ENCODE measurements at regions not wholly inside any gene's neighbourhood (a gene's known extent, or its start where the extent isn't known, plus 50 kb on each side); places are given as distances from the start of the nearest gene placed in this dataset.
"Not testable (repeated sequence)": the region's sequence is repeated elsewhere in the genome, so short reads cannot be mapped to it uniquely, and the experiment has no call there.

DNA sequence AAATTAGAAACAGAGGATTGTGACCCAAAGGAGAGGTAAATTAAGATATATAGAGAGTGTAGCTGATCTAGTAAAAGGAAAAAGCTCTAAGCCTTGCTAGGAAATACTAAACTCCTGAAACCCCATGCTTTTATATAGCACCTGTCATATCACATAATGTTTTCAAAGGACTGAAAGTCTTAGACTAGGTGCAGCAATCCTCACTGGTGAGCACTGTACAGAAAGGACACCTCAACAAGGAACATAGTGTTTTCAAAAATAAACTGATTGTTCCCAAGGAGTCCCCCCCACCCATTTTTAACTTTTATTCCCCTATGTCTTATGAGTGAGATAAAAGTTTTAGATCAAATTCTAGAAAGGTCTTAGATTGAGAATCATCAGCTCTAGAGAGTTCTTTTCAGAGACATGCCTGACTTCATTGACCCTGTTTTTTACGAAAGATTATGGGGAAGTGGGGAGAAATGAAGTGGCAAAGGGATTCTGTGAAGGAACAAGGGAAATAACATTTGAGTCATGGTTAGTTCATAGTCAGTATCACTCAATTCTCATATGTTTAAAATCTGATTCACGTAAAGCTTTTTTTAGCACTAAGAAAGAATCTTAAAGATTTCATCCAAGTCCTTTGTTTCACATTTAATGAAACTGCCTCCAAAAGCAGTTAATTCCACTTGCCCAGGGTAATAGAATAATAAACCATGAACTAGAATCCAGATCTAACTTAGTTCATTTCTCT lies 166.4 kb downstream of the CYB561 start:
- DNase-seq (ENCODE audit: low read depth, low spot score) = peak; percentile 27
- peak overlapping the region; percentile 81 for H3K27ac ChIP-seq

DNA sequence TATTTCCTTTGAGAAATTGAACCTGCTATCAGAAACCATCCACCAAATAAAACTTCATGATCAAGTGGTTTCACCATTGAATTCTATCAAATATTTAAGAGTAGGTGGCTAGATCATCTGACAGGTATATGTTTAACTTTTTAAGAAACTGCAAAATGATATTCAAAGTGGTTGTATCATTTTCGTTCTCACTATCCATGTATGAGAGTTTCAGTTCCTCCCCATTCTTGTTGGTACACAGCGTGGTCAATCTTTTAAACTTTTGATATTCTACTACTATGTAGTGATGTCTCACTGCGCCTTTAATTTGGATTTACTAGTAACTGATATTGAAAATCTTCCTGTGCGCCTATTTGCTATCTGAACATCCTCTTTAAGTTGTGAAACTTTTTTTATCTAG lies 163.7 kb downstream of the CYB561 start:
- no peak for DNase-seq (ENCODE audit: low read depth, low spot score)
- no peak overlapping the region for H3K27ac ChIP-seq

DNA sequence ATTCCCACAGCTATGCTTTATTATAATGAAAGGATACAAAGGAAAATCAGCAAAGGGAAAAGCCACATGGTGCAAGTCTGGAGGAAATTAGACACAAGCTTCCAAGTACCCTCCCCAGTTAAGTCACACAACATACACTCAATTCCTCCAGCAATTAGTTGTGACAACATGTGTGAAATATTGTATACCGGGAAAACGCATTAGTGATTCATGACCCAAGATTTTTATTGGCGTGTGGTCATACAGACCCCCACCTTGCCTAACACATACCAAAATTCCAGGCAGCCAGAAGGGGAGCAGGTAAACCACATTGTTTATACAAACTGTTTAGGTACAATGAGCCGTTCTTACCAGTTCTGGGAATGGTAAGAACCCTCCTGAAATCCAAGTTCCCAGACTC lies 160.6 kb downstream of the CYB561 start:
- H3K27ac ChIP-seq = no peak overlapping the region
- DNase-seq (ENCODE audit: low read depth, low spot score) = no peak

DNA sequence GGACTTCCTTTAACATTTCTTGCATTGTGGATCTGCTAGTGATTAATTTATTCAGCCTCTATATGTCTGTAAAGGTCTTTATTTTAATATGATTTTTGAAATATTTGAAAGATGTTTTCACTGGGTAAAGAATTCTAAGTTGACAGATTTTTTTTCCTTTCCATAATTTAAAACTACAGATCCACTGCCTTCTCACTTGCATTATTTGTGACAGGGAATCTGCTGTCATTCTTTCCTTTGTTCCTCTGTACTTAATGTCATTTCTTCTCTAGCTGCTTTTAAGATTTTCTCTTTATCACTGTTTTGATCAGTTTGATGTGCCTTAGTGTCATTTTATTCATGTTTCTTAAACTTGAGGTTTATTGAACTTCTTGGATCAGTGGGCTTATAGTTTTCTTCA lies 159.9 kb downstream of the CYB561 start:
- DNase-seq (ENCODE audit: low read depth, low spot score) = no peak

DNA sequence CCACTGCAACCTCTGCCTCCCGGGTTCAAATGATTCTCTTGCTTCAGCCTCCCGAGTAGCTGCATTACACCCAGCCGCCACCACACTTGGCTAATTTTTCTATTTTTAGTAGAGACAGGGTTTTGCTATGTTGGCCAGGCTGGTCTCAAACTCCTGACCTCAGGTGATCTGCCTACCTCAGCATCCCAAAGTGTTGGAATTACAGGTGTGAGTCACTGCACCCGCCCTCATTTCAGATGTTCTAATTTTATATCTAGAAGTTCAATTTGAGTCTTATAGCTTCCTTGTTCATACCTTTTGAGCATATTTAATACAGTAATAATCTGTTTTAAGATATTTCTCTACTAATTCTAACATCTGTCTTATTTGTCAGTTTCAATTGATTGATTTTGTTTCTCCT lies 159.1 kb downstream of the CYB561 start:
- H3K27ac ChIP-seq; DNase-seq (ENCODE audit: low read depth, low spot score): not testable (repeated sequence)

More for the DNA sequence above, 159.9 kb downstream of the CYB561 start:
- no peak overlapping the region for H3K27ac ChIP-seq

DNA sequence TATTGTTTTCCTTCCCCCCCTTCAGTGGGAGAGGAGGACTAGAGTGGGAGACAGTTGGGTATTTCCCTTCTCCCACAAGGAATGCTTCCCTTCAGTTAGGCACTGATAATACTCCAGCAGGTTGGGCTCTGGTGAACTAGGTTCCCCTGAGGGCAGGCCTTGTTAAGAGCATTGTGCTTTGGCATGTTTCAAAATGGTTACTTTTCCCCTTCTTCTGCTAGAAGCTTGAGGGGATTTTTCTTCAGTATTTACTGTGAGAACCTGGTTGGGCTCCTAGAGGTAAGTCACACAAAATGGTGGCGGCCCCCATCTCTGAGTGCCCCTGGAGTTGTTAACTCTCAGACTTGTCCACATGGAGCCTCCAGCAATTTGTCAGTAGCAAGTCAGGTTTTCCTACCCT lies 156.2 kb downstream of the CYB561 start:
- H3K27ac ChIP-seq = no peak overlapping the region
- no peak for DNase-seq (ENCODE audit: low read depth, low spot score)

DNA sequence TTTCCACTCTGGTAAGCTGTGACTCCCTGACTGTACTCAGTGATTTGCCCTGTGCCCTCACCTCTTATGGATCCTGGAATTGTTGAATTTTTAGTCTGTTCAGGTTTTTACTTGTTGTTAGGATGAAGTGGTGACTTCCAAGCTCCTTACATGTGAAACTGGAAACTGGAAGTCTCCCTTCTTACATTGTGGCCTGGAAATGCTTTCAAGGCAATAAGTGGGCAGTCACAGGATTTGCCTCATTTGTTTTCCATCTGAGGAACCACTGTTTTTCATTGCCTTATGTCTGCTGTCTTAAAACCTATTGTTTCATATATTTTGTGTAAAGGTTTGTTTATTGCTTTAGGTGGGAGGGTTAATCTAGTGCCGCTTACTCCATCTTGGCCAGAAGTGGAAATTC lies 155.8 kb downstream of the CYB561 start:
- no peak for DNase-seq (ENCODE audit: low read depth, low spot score)
- H3K27ac ChIP-seq = no peak overlapping the region

DNA sequence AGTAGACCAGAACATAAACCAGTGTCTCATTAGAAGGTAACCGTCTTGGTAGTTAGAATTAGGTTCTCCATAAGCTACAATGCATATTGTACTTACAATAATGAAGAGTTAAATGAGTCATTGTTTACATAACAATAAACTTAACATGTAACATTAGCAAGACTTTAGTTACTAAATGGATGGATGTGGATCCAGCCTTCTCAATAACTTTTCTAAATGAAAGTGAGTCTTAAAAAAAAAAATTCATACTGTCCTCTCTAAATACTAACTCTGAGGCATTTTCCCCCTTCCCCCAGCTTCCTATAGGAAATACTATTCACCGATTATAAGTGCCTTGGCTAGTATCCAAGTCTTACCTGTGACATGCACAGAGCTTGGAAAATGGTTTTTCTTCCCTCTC lies 155.3 kb downstream of the CYB561 start:
- H3K27ac ChIP-seq = no peak overlapping the region
- DNase-seq (ENCODE audit: low read depth, low spot score) = no peak

DNA sequence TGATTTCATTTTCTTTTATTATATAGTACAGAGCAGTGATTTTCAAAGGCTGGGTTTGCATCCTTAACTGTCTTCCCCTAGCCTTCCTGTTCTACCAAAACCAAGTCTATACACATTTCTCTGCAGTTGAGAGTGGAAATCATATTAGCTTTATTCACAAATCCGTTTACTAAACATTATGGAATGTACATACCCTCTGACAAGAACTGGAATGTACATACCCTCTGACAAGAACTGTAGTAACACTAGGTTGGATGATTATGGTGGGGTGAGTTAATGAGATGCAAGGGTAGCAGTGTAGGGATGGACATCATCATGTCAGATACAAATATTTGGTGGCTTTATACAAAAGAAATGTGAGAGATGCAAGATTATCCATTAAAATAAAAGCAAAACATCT lies 154.8 kb downstream of the CYB561 start:
- DNase-seq (ENCODE audit: low read depth, low spot score) = no peak
- no peak overlapping the region for H3K27ac ChIP-seq

DNA sequence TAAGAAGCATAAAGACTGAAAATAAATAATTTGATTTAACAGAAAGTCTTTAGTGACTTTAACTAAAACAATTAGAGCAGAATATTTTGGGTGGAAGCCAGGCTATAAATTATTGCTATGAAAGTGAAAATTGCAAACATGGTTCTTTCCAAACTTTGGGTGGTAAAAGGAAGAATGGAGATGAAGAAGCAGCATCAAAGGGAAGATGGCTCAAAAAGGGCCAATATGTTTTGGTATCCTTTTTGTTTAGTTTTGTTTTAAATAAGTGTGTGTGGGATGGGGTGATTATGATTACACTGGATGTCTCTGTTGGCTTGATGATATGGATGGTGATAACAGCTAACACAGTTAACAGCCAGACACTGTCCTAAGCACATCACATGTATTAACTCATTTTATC lies 153.7 kb downstream of the CYB561 start:
- no peak for DNase-seq (ENCODE audit: low read depth, low spot score)
- H3K27ac ChIP-seq = no peak overlapping the region

DNA sequence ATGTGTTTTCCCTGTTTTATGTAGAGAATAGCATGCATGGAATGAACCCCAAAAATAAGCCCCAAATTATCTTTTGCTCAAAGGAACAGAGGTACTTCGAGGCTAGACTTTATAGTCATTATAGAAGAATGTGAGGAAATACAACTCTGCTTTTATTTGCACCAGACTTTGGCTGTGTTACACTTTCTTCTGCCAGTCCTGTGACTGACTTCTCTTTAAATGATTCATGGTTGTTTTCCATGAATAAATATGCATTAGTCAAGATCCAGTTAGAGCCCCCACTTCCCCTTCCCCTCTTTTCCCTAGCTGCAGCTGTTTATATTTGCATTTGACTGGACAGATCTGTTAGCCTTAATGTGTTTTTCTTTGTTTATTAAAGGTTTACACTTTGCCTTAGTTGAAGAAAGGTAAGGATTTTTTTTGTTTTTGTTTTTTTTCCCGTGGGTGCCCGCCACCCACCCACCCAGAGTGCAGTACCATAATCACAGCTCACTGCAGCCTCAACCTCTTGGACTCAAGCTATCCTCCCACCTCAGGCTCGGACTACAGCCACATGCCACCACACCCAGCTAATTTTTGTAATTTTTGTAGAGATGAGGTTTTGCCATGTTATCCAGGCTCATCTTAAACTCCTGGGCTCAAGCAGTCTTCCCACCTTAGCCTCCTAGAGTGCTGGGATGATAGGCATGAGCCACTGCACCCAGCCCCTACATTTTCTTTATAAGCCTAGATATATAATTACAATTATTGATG lies 152.6 kb downstream of the CYB561 start:
- DNase-seq (ENCODE audit: low read depth, low spot score) = no peak
- H3K27ac ChIP-seq = peak overlapping the region; percentile 1

DNA sequence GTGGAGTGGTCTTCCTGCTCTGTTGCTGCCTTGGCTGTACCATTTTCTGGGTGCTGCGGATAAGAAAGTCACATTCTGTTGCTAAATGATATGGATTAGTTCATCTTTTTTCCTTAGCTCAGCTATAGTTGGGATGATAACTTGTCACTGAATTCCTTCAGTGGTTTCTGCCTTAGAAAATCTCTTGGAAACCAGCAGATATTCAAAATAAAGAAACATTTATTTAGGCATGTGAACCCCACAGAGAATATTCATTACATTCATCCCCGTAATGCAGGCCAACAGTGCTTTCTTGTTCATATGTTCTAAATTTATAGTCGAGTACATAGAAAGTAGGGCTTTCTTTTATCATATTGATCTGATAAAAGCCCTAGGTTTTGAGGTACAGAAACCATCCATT lies 151.3 kb downstream of the CYB561 start:
- no peak for DNase-seq (ENCODE audit: low read depth, low spot score)
- no peak overlapping the region for H3K27ac ChIP-seq

DNA sequence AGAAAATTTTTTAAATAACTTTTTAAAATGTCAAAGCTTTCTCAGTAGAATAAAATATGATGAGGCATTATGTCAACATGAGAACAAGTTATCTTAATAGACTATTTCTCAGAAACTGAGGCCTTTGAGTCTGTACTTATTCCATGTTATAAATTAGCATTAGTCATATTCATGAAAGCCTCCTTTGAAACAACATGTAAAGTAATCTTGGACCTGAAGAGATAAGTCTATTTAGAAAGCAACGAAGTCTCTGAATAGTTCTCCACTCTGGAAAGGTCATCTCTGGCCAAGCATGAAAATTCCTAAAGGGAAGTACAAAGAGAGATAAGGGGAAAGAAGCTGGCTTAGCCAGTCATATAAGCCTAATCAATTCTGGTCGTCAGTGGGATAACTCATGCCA lies 150.8 kb downstream of the CYB561 start:
- DNase-seq (ENCODE audit: low read depth, low spot score) = no peak
- H3K27ac ChIP-seq = no peak overlapping the region

DNA sequence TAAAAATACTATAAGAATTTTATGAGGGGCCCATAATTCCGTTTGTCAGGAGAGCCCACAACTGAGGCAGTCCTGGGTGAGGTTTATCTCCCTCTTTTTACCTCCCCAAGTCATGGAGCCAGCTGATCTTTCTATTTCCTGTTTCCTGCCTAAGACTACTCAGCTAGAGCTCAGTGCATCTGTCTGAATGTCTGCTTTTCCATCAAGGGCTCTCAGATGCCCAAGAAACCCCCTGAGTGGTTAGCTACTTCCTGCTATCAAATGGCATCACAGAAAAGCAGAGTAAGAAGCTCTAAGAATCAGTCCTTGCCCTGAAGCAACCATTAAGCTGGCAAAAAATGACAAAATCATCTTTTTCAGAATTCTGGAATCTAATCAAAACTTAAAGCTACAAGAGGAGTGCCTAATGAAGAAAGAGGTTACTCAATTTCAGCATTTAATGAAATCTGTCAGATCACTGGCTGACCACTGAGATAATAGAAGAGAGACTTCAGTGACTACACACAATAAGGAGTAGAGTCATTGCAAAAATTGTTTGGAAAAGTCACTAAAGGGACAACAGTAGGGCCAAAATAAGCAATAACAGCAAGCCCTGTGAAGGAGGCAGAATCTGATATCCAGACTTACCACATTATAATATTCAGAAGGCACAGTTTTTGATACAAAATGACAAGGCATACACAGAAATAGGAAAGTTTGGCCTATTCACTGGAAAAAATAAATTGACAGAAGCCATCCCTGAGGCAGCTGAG lies 150.1 kb downstream of the CYB561 start:
- H3K27ac ChIP-seq = no peak overlapping the region
- no peak for DNase-seq (ENCODE audit: low read depth, low spot score)

DNA sequence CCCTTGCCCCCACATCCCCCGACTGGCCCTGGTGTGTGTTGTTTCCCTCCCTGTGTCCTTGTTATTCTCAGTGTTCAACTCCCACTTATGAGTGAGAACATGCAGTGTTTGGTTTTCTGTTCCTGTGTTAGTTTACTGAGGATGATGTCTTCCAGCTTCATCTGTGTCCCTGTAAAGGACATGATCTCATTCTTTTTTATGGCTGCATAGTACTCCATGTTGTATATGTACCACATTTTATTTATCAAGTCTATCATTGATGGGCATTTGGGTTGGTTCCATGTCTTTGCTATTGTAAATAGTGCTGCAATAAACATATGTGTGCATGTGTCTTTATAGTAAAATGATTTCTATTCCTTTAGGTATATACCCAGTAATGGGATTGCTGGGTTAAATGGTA lies 147.2 kb downstream of the CYB561 start:
- H3K27ac ChIP-seq; DNase-seq (ENCODE audit: low read depth, low spot score): not testable (repeated sequence)

DNA sequence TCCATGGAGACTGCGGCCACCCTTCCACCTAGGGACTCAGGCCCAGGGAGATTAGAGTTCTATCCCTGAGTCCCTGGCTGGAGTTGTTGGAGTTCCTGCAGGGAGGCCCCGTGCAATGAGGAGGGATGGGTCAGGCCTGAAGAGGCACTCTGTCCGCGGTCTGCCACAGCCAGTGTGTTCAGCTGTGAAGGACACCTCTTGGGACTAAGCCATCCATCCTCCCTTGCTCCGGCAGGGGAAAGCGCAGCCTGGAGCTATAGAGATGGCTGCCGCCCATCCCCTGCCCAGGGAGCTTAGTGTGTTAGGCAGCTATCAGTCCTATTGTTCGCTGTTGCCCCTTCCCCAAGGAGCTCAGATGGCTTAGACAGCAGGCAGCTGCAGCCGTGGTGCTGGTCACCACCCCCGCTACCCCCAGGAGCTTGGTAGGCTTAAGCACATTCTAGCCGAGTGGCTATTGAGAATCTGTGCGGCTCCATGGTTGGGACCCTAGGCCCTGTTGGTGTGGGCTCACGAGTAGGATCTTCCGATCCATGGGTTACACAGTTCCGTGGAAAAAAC lies 141.3 kb downstream of the CYB561 start:
- no peak overlapping the region for H3K27ac ChIP-seq
- no peak for DNase-seq (ENCODE audit: low read depth, low spot score)

DNA sequence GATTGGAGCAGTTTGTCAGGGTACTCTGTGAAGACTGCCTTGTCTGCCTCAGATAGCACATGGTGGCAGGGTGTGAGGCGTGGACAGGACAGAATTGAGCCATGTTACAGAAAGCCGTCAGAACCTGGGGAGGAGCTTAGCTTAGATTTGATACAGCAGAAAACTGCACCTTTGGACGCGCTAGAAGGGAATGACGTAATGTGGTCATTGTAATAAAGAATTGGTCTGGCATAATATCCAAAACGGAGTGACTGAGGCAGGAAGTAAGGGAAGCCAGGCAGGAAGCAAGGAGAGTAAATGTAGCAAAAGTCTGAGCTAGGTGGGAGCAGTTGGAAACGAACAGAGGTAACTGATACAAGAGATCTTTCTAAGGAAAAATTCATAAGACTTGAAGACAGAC lies 140.2 kb downstream of the CYB561 start:
- no peak for DNase-seq (ENCODE audit: low read depth, low spot score)
- H3K27ac ChIP-seq = no peak overlapping the region

DNA sequence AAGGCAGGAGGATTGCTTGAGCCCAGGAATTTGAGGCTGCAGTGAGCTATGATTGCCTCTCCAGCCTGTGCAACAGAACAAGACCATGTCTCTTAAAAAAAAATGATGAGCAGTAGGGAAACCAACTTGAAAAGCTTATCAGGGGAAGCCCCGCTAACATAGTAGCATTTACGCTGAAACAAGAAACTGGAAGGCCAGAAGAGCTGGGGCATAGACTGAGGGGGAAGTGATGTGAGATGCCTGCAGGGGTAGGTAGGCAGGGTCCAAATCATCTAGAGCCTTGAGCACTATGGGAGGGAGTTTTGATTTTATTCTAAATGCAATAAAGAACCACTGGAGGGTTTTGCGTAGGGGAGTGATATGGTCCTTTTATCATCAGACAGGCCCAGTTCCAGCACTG lies 139.3 kb downstream of the CYB561 start:
- no peak overlapping the region for H3K27ac ChIP-seq
- no peak for DNase-seq (ENCODE audit: low read depth, low spot score)

DNA sequence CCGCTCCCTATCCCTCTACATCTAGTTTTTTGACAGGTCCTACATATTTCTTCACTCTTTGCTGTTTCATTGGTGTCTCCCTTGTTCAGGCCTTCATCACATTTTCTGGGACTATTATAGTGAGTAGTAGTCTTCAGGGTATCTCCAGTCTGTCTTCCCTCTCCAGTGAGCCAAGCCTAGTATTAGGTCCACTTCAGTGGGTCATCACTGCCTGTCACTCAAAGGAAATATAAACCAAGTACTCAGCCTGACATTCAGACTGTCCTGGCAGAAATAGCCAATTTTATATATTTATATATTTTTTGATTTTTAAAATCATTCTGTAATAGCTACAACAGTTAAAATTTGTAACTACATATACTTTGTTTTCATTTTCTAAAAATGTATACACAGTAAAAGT lies 137.8 kb downstream of the CYB561 start:
- no peak overlapping the region for H3K27ac ChIP-seq
- no peak for DNase-seq (ENCODE audit: low read depth, low spot score)

DNA sequence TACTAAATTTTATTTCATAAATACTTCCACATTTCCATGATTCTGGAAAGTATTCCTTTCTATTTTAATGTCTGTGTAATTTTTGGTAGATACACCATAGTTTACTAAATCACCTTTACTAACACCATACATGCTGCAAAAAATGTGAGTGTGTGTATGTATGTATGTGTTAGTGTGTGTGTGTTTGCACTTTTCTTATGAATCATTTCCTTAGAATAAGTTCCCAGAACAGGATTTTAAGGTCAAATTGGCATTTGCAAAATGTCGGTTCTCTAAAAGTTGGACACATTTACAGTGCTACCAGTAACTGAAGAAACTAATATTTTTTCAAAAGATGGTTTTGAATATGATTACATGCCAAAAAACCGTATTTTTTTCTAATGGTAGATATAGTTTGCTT lies 137.1 kb downstream of the CYB561 start:
- H3K27ac ChIP-seq = no peak overlapping the region
- DNase-seq (ENCODE audit: low read depth, low spot score) = no peak

DNA sequence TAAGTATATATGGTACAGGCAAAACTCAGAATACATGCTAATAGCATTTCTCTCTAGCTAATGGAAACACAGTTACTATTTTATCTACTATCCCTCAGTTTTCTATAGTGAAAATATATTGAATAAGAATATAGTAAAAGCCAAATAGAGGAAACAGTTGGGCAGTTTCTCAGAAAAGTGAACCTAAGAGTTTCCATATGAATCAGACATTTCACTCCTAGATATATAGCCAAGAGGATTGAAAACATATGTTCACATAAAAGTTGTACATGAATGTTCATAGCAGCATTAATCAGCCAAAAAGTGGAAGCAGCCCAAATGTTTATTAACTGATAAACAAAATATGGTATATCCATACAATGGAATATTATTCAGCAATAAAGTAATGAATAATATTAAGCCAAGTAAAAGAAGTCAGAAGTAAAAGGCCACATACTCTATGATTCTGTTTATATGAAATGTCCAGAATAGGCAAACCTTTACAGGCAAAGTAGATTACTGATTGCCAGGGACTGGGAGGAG lies 134.6 kb downstream of the CYB561 start:
- H3K27ac ChIP-seq = no peak overlapping the region
- no peak for DNase-seq (ENCODE audit: low read depth, low spot score)
